Dedifferentiated amniotic fluid mesenchymal stem cell (primary cell): ENCODE measurements at regions not wholly inside any gene's neighbourhood (a gene's known extent, or its start where the extent isn't known, plus 50 kb on each side); places are given as distances from the start of the nearest gene placed in this dataset.

Experiments used
- DNase-seq: peaks from one replicate; pipeline ENCODE4 v3.0.0-alpha.2; 2016; ENCODE audit errors: extremely low spot score

GRCh38 chr7:79872176-79872575 lies 262.5 kb upstream of the GNAI1 start:
- DNase-seq, result no peak

DNA sequence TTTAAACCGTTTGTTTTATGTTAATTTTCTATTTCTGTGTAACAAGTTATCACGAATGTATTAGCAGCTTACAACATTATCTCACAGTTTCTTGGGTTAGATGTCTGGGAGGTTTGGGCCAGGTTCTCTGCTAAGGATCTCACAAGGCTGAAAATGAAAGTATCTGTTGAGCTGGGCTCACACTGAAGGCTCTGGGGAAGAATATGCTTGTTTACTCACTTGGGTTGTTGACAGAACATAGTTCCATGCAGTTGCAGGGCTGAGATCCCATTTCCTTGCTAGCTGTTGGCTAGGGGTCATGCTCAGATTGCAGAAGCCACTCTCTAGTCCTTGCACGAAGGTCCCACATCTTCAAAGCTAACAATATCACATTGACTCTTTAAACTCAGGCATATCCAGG lies 266.6 kb upstream of the GNAI1 start:
- no peak for DNase-seq

DNA sequence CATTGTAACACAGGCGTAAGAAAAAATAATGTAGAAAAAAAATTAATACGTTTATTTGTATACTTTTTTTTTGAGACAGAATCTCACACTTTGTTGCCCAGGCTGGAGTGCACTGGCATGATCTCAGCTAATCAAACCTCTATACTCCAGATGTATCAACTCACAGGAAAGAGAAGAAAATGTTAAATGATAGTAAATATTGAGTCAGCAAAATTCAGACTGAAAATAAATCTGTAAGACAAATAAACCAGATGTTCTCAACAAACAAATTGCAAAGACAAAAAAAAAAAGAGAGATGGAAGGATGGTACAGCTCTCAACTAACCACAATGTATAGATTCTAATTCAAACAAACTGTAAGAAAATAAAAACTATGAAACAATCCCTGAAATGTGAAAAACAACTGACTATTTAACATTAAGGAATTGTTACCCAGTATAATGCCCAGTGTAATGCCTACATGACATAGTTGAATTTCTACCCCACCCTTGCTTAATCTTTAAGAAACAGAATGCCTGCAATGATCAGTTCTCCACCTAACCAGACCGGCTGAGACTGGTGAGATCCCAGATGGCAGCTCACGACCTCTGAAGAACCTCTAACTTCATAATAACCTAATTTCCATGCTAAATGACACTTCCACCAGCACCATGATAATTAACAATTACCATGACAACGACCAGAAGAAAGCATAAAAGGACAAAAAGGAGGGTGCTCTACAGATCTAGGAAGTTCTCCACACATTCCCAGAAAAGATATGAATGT lies 272.0 kb upstream of the GNAI1 start:
- DNase-seq, result no peak

- no peak for DNase-seq
These were observed 279.5 kb upstream of the GNAI1 start for GRCh38 chr7:79855172-79855571.

DNA sequence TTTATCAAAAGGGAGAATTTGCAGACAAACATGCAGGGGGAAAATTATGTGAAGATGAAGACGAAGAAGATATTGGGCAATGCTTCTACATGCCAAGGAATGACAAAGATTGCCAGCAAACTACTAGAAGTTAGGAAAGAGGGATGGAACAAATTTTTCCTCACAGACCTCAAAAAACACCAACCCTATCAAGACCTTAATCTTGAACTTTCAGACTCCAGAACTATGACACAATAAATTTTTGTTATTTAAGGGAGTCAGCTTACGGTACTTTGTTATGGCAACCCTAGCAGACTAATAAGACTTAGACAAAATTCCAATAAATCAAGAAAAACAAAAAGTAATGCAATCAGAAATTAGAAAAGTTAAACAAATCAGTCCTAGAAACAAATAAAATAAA lies 280.0 kb upstream of the GNAI1 start:
- peak; percentile 17 for DNase-seq

DNA sequence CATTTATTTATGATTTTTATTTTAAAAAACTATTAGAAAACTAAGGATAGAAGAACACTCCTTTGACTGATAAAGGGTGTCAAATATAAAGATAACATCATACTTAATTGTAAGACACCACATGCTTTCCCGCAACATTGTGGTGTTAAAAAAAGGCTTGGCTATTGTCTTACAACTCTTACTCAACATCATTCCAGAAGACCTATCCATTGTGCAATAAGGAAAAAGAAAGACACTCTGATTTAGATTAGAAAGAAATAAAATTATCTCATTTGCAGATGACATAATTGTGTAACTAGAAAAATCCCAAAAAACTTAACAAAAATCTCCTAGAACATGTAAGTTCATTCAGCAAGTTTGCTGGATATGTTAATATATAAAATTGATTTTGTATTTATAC lies 296.7 kb upstream of the GNAI1 start:
- DNase-seq, result no peak

DNA sequence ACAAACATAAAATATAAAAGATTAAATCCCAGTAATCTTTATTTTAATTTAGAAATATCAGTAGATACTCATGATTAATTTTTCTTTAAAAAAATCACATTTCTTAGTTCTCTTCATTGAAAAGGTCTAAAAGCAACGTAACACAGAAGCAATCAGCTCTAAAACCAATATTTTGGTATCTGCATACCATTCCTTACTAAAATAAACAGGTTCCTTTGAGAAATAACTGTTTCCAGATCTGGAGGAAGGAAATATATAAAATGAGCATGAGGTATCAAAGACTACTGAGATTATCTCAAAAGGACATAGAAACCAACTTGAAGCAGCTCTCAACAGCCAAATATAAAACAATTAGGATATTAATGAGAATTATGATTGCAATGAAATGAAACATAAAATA lies 301.0 kb upstream of the GNAI1 start:
- DNase-seq, result no peak

GRCh38 chr7:79828866-79829265 lies 305.8 kb upstream of the GNAI1 start:
- no peak for DNase-seq

DNA sequence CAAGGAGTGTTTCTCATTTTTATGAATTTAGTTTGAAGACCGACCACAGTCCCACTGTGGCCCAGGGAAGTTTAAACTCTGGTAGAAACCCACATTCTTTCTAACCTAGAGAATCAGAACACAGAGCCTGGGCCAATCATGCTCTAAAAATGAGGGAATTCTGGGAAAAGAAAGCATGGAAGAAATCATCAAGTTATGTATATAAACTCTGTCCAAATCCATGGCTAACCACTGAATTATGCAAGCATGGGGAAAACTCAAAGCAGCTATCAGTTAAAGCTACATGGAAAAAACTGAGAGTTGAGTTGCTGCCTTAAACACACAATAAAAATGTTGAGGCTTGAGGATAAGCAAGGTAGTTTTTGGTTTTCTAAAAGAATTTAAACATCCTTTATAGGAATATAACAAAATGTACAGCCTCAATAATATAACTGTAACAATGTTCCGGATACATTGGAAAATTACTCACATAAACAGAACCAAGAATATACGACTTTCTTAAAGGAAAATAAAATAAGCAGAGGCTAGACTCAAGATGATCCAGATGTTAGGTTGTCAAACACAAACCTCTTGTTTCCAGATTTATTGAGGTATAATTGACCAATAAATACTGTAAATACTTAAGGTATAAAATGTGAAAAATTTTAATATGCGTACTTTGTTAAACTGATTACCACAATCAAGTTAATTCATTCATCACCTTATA lies 311.2 kb upstream of the GNAI1 start:
- peak; percentile 38 for DNase-seq

GRCh38 chr7:79822620-79823240 lies 311.9 kb upstream of the GNAI1 start:
- no peak for DNase-seq

DNA sequence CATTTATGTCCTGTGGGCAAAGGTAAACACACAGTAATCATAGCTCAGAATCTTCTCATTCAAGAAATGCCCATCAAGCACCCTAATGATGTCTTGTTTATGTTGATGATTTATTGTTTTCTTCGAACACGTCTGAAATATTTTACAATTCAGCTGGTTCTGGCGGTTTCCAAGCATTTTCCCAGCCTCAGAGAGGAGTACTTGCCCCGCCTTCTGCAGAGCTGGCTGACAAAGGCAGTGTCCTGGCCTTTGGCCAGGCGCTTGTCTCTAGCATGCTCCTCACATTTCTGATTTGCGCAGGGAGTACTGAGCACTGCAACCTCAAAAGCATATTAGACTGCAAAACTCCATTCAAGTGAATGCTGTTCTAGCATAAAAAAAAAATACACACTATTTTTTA lies 314.2 kb upstream of the GNAI1 start:
- DNase-seq, result no peak

DNA sequence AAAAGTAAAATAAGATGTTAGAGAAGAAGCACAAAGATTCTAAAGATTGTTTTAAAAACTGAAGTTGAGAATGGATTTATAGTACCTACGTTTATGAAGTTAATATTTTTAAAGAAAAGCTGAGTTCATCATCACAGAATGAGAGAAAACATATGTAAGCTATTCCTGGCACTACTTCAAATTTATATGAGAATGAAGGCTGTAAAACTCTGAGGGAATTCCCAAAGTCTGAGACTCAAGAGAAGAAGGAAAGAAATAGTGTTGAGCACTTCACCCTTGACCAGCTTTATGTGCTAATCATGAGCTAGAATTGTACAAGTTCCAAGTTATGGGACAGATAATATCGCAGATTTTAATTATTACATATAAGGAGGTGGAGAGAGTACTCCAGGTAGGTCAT lies 323.7 kb upstream of the GNAI1 start:
- no peak for DNase-seq

DNA sequence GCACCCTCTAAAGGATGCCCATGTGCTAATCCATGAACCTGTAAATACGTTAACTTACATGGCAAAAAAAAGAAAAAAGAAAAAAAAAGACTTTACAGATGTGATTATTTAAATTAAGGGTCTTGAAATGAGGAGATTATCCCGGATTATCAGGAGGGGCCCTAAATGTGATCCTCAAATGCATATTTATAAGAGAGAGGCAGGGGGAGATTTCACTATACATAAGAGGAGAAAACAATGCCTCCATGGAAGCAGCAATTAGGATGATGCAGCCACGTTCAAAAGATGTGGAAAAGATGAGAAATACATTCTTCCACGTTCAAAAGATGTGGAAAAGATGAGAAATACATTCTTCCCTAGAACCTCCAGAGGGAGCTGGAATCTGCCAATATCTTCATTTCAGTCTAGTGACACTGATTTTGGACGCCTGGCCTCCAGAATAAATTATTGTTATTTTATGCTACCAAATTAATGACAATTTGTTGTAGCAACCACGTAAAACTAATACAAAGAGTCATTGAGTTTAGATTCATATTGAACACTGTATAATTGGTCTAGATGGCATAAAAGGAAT lies 328.4 kb upstream of the GNAI1 start:
- DNase-seq, result peak; percentile 59

GRCh38 chr7:79790656-79791262 lies 337.3 kb upstream of the MAGI2 start:
- DNase-seq, result no peak

- peak; percentile 78 for DNase-seq
These were observed 336.3 kb upstream of the MAGI2 start for GRCh38 chr7:79789584-79790345.

GRCh38 chr7:79787623-79788022 lies 334.2 kb upstream of the MAGI2 start:
- DNase-seq, result no peak

DNA sequence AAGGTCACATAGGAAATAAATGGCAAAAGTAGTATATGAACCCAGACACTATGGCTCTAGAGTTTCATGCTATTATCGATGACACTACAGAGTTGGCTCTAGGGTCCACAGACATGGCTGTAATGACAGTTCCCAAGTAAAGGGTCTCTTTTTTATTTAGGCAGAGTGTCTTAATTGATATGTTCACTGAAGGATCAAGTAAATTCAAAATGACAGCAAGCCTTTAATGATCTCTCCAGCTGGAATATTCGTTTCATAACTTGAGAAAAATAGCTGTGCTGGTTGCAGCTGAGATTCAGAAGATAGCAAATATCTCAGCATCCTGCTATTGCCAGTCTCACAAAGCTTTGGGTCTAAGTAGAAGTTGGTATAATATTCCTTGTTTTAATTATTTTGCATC lies 333.6 kb upstream of the MAGI2 start:
- no peak for DNase-seq

DNA sequence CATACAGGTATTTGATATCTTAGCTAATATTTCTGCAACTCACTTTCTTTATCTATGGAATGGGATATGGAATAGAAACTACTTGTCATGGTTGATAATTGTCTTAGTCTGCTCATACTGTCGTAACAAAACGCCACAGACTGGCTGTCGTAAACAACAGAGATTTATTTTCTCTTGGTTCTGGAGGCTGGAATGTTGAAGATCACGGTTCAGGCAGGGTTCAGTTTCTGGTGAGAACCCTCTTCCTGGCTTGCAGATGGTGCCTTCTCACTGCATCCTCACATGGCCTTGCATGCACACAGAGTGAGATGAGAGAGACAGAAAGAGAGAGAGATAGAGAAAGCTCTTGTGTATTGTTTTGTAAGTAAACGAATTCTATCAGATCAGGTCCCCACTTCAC lies 332.7 kb upstream of the MAGI2 start:
- no peak for DNase-seq

DNA sequence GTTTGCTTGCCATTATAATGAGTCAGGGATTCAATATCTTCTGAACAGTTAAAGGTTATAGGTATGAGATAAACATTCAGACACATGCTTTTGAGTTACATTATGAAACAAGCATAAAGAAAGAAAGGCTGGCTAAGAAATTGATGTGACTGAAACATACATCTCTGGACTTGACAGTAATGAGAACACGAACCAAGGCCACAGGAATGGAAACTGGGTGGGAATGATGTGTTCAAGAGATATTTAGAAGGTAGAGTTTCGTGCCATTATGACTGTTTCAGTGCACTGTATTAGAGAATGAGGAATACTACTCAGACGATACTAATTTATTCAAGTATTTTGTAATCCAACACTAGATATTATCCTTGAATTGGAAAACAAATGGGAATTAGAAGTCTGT lies 332.1 kb upstream of the MAGI2 start:
- no peak for DNase-seq

GRCh38 chr7:79782906-79783305 lies 329.4 kb upstream of the MAGI2 start:
- DNase-seq, result no peak

GRCh38 chr7:79782256-79782655 lies 328.8 kb upstream of the MAGI2 start:
- no peak for DNase-seq

GRCh38 chr7:79781716-79782115 lies 328.2 kb upstream of the MAGI2 start:
- no peak for DNase-seq
